K562 (cell line): ENCODE measurements at regions not wholly inside any gene's neighbourhood (a gene's known extent, or its start where the extent isn't known, plus 50 kb on each side); places are given as distances from the start of the nearest gene placed in this dataset.

Source experiments
- ATAC-seq: fragments of 200-7000 bp; cut with Tn5 transposase; 3 replicates; pipeline ENCODE4 v1.9.1; 2020; ENCODE audit warnings: moderate library complexity
- BruUV-seq: library from RNA; stranded (reverse); fragments of 400-500 nt; replicated peaks from 2 replicates; lab custom pipeline; 2021; lab: Mats Ljungman, UMichigan
- CTCF ChIA-PET: fragments of 300-600 bp; formaldehyde crosslinking; extraction: SDS; loops from one replicate; lab custom pipeline; 2021; ENCODE audit warnings: low intra/inter-chr PET ratio; lab: Yijun Ruan, JAX
- POLR2A ChIA-PET: fragments of 300-600, 350-650 bp; sonication (Branson Sonifier 250); formaldehyde crosslinking; extraction: SDS; loops from one replicate; lab custom pipeline; 2021; ENCODE audit warnings: antibody characterized with exemption, inconsistent platforms; lab: Yijun Ruan, JAX
- DNase-seq, 4 experiments: peaks; one replicate each; pipeline versions ENCODE4 v3.0.0 to v3.0.0-alpha.2; 2011 to 2018; ENCODE audit warnings: low spot score in 3 of 4, mixed read lengths in 3 of 4; ENCODE audit errors: extremely low read depth in 1 of 4
- FAIRE-seq: peaks from 2 replicates; lab custom pipeline; 2011; peaks lifted over from hg19 to GRCh38; lab: Jason Lieb, UNC
- H2AFZ ChIP-seq: 2 replicates; pipeline ENCODE4 v1.6.0; 2011; ENCODE audit warnings: low read depth, low read length, control low read depth, inconsistent platforms
- H3K27ac ChIP-seq: fragments of 200-600 bp; 3 replicates; pipeline ENCODE4 v1.8.0; 2011; ENCODE audit warnings: low read depth, mild to moderate bottlenecking, control low read depth, inconsistent platforms, low read length, moderate library complexity, mixed read lengths; ENCODE audit errors: extremely low read depth
- H3K27me3 ChIP-seq, 2 experiments: fragments of 300-600 bp in 1 of 2; 2 replicates in 1 of 2; 3 replicates in 1 of 2; pipeline versions ENCODE4 v1.6.0 to v1.8.0; 2011; ENCODE audit warnings: inconsistent platforms in 2 of 2, low read length in 2 of 2, mild to moderate bottlenecking in 1 of 2, mixed read lengths in 1 of 2, moderate library complexity in 1 of 2; ENCODE audit not compliant: control insufficient read depth in 2 of 2, insufficient read depth in 2 of 2
- H3K36me3 ChIP-seq: fragments of 300-600 bp; 3 replicates; pipeline ENCODE4 v1.8.0; 2011; ENCODE audit warnings: mild to moderate bottlenecking, low read length, inconsistent platforms; ENCODE audit not compliant: control insufficient read depth, insufficient read depth
- H3K4me1 ChIP-seq, 2 experiments: fragments of 200-600 bp in 1 of 2; replicated peaks in 1 of 2; 2 replicates in 1 of 2; 3 replicates in 1 of 2; pipeline versions ENCODE4 v1.5.1 to v1.8.0; 2011; ENCODE audit warnings: inconsistent platforms in 2 of 2, low read length in 2 of 2, mild to moderate bottlenecking in 1 of 2, mixed read lengths in 1 of 2, moderate library complexity in 1 of 2; ENCODE audit not compliant: control insufficient read depth in 2 of 2, insufficient read depth in 2 of 2
- H3K4me2 ChIP-seq: 2 replicates; pipeline ENCODE4 v1.6.1; 2011; ENCODE audit warnings: low read length, control low read depth, inconsistent platforms, mixed read lengths; ENCODE audit not compliant: insufficient read depth
- H3K4me3 ChIP-seq: fragments of 200-600 bp; sonication (generic), shearing (Covaris generic); 2 replicates; pipeline ENCODE4 v1.5.1; 2016; ENCODE audit warnings: control low read depth, inconsistent platforms
- H3K79me2 ChIP-seq: fragments of 200-600 bp; 3 replicates; pipeline ENCODE4 v1.8.0; 2011; ENCODE audit warnings: low read length, inconsistent platforms; ENCODE audit not compliant: control insufficient read depth, insufficient read depth
- H3K9ac ChIP-seq, 2 experiments: 2 replicates each; pipeline versions ENCODE4 v1.6.0 to v1.6.1; 2011; ENCODE audit warnings: low read depth in 2 of 2, low read length in 2 of 2, control low read depth in 1 of 2, inconsistent platforms in 1 of 2, mild to moderate bottlenecking in 1 of 2, mixed read lengths in 1 of 2; ENCODE audit not compliant: insufficient read depth in 1 of 2
- H3K9me1 ChIP-seq: one replicate; pipeline ENCODE4 v1.6.0; 2011; ENCODE audit warnings: inconsistent platforms, mild to moderate bottlenecking, low read length, moderate library complexity; ENCODE audit not compliant: control insufficient read depth, insufficient read depth
- H3K9me3 ChIP-seq: replicated peaks from 2 replicates; pipeline ENCODE4 v1.5.1; 2011; ENCODE audit warnings: low read depth, low read length, inconsistent platforms; ENCODE audit not compliant: control insufficient read depth, insufficient read depth
- H4K20me1 ChIP-seq: replicated peaks from 2 replicates; pipeline ENCODE4 v1.6.1; 2011; ENCODE audit warnings: low read length, inconsistent platforms, mixed read lengths; ENCODE audit not compliant: control insufficient read depth, insufficient read depth
- HMG20B ChIP-seq: fragments of 250-450 bp; sonication (Bioruptor Pico); IDR thresholded peaks from 2 replicates; pipeline ENCODE4 v1.5.0; 2021; ENCODE audit warnings: mild to moderate bottlenecking
- HNRNPLL ChIP-seq: fragments of 200-400 bp; formaldehyde crosslinking; IDR thresholded peaks from 2 replicates; pipeline ENCODE4 v1.6.1; 2017; ENCODE audit warnings: low read length, low read depth, mild to moderate bottlenecking; ENCODE audit not compliant: poor library complexity, severe bottlenecking
- RNF2 ChIP-seq: sonication (generic); IDR thresholded peaks from 2 replicates; pipeline ENCODE4 v1.6.1; 2016
- TAF7 ChIP-seq: fragments of 450-650 bp; IDR thresholded peaks from 2 replicates; pipeline ENCODE4 v1.6.1; 2016; ENCODE audit warnings: missing genetic modification characterization, missing compliant biosample characterization
- TOE1 ChIP-seq, 2 experiments: fragments of 450-650 bp in 1 of 2; sonication (generic) in 1 of 2; formaldehyde crosslinking in 1 of 2; IDR thresholded peaks; 2 replicates each; pipeline versions ENCODE4 v1.7.1 to v1.8.0; 2016 to 2022; ENCODE audit warnings: borderline replicate concordance in 2 of 2, mild to moderate bottlenecking in 2 of 2, antibody characterized with exemption in 1 of 2, inconsistent platforms in 1 of 2, low read depth in 1 of 2, missing genetic modification reagents in 1 of 2, moderate library complexity in 1 of 2
- WGBS: fragments of 100-300 bp; shearing (Covaris generic); methylation state at CpG from one replicate; pipeline ENCODE4 v1.1.6; 2016; ENCODE audit warnings: low coverage, mixed read lengths; ENCODE audit not compliant: insufficient coverage; ENCODE audit errors: missing lambda C conversion rate; 5-methylcytosine and 5-hydroxymethylcytosine counted together
- in situ Hi-C: fragments of 300-500 bp; cut with MboI; formaldehyde crosslinking; loops from 4 replicates; pipeline ENCODE4 v1.15.0; 2018; ENCODE audit warnings: inconsistent platforms, mixed read lengths
- intact Hi-C: fragments of 100-400 bp; cut with micrococcal nuclease; formaldehyde crosslinking; loops from 2 replicates; pipeline ENCODE4 v1.14.2; 2022
- TF ChIP-seq, protein P1 (sequence below): fragments of 450-650 bp; formaldehyde crosslinking; conservative IDR thresholded peaks from 2 replicates; pipeline ENCODE4 v1.4.0; 2022; ENCODE audit warnings: mild to moderate bottlenecking, missing genetic modification characterization

DNA sequence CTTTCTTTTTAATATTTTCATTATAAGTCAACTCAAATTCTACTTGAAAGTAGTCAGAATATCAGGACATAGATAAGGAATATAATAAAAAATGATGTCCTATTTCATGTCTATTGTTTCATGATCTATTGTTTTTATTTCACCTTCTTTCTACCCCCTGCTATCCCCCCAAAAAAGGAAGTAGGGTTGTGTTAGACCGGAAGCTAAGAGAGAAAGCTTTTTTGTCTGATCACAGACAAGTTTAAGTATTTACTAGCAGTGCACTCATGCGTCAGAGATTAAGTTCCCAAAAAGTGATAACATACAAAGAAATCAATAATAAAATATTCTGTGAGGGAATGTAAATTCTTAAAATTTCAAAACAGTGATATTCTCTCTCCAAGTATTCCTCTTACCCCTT is 447.1 kb upstream of the CNTNAP5 start:
- Histone ChIP-seq H3K4me3 (no peak overlapping the region), H3K9me3 (no peaks in the 10 kb centered on the region), H2AFZ (no peak overlapping the region), H4K20me1 (no peaks in the 10 kb centered on the region), H3K9me1 (no peaks in the 10 kb centered on the region), H3K4me2 (no peak overlapping the region), H3K36me3 (no peaks in the 10 kb centered on the region), H3K79me2 (no peaks in the 10 kb centered on the region), H3K27me3 (no peaks in the 10 kb centered on the region), H3K9ac (no peak overlapping the region), H3K27ac (no peak overlapping the region), H3K4me1 (no peaks in the 10 kb centered on the region)
- DNase-seq (no peak), ATAC-seq (no peak), FAIRE-seq (no peak)
- BruUV-seq: no TSS peak
- intact Hi-C loops: no loop called here
- ChIA-PET CTCF (no interaction called here), POLR2A (no interaction called here)
- no peak for TF ChIP-seq HMG20B
- no peak for TF ChIP-seq TAF7 (tag)
- no peak for TF ChIP-seq HNRNPLL
- TF ChIP-seq RNF2: no peak
- TF ChIP-seq, protein P1, sequence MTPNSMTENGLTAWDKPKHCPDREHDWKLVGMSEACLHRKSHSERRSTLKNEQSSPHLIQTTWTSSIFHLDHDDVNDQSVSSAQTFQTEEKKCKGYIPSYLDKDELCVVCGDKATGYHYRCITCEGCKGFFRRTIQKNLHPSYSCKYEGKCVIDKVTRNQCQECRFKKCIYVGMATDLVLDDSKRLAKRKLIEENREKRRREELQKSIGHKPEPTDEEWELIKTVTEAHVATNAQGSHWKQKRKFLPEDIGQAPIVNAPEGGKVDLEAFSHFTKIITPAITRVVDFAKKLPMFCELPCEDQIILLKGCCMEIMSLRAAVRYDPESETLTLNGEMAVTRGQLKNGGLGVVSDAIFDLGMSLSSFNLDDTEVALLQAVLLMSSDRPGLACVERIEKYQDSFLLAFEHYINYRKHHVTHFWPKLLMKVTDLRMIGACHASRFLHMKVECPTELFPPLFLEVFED (CRISPR knock-in tag): no peak
- TF ChIP-seq TOE1 (IDR thresholded peaks at IDR 0.05; ENCODE audit: borderline replicate concordance): no peak
- TF ChIP-seq TOE1 (CRISPR knock-in tag; IDR thresholded peaks at IDR 0.05; ENCODE audit: borderline replicate concordance, low read depth): no peak
- in situ Hi-C loops: no loop called here
- 0% methylated on average over 2 of the region's 2 CpGs for WGBS
